ENCODE measurements at regions not wholly inside any gene's neighbourhood (a gene's known extent, or its start where the extent isn't known, plus 50 kb on each side); places are given as distances from the start of the nearest gene placed in this dataset.

DNA sequence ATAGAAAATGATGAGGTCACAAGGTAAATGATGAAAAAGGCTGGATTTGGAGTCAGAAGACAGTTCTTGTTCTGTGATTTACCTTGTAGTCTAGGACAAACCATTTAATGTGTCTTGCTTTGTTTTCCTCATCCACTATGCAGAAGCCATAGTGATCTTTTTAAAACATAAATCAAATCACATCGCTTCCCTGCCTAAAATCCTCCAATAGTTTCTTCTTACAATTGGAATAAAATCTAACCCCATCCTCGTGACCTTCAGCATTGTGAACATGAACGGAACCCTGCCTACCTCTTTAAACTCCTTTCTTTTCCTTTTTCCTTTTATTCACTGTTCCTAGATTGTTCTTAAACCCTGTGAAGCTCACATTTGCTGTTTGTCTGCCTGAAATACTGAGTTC lies 204.9 kb upstream of the SAMSN1 start:
- DNase-seq, result no peak
- TF ChIP-seq CTCF (IDR thresholded peaks at IDR 0.05) (no peak), POLR2A (IDR thresholded peaks at IDR 0.05) (no peak)
- WGBS, 2 donors, result 87 to 92% methylated on average over 3 of the region's 3 CpGs

DNA sequence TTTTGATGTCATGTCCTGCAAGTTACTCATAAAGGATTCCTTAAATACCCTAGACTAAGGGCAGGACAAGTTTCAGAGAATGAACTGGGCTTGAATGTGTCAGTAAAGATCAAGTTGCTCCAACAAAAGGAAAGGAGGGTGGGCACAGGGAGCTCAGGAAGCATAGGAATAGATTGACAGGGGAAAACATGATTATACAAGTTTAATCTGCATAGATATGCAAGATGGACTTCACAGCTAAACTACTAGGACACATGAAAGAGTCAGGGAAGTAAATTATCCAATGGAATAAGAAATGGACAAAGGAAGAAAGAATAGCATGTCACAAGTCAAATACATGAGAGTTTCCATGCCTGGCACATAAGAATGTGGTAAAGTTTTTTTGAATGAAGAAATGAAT lies 203.9 kb upstream of the SAMSN1 start:
- intact Hi-C loops (cut with DNase I; ENCODE audit: low total_unique reads), result no loop called here
- Histone ChIP-seq H3K4me1 (no peaks in the 10 kb centered on the region), H3K9me3 (no peaks in the 10 kb centered on the region), H3K27me3 (no peaks in the 10 kb centered on the region), H3K36me3 (ENCODE audit: low read depth, missing control alignments) (no peaks in the 10 kb centered on the region), H3K4me3 (no peak overlapping the region), H3K27ac (no peak overlapping the region)
- no peak for TF ChIP-seq CTCF (IDR thresholded peaks at IDR 0.05)
- TF ChIP-seq POLR2A (IDR thresholded peaks at IDR 0.05), result no peak
- no peak for DNase-seq

More for the DNA sequence above, 204.9 kb upstream of the SAMSN1 start:
- intact Hi-C loops (cut with DNase I; ENCODE audit: low total_unique reads), result no loop called here
- no peak overlapping the region for H3K4me3 ChIP-seq
- H3K27ac ChIP-seq, result no peak overlapping the region
- H3K36me3 ChIP-seq (ENCODE audit: low read depth, missing control alignments), result no peaks in the 10 kb centered on the region
- no peaks in the 10 kb centered on the region for H3K9me3 ChIP-seq
- no peaks in the 10 kb centered on the region for H3K4me1 ChIP-seq
- no peaks in the 10 kb centered on the region for H3K27me3 ChIP-seq

GRCh38 chr21:14748662-14749061 lies 202.5 kb upstream of the SAMSN1 start:
- Histone ChIP-seq H3K4me3 (no peak overlapping the region), H3K9me3 (no peaks in the 10 kb centered on the region), H3K36me3 (ENCODE audit: low read depth, missing control alignments) (no peaks in the 10 kb centered on the region), H3K27ac (no peak overlapping the region), H3K4me1 (no peaks in the 10 kb centered on the region), H3K27me3 (no peaks in the 10 kb centered on the region)
- DNase-seq, result no peak
- 89 to 90% methylated on average over 2 of the region's 2 CpGs for WGBS, 2 donors
- intact Hi-C loops (cut with DNase I; ENCODE audit: low total_unique reads), result no loop called here
- TF ChIP-seq POLR2A (IDR thresholded peaks at IDR 0.05), result no peak
- no peak for TF ChIP-seq CTCF (IDR thresholded peaks at IDR 0.05)

- Histone ChIP-seq H3K36me3 (ENCODE audit: low read depth, missing control alignments) (no peaks in the 10 kb centered on the region), H3K27ac (no peak overlapping the region), H3K27me3 (no peaks in the 10 kb centered on the region), H3K4me1 (no peaks in the 10 kb centered on the region), H3K9me3 (no peaks in the 10 kb centered on the region), H3K4me3 (no peak overlapping the region)
- DNase-seq, result no peak
- 86 to 100% methylated on average over 1 of the region's 1 CpG for WGBS, 2 donors
- intact Hi-C loops (cut with DNase I; ENCODE audit: low total_unique reads), result no loop called here
- TF ChIP-seq CTCF (IDR thresholded peaks at IDR 0.05), result no peak
- TF ChIP-seq POLR2A (IDR thresholded peaks at IDR 0.05), result no peak
These were observed 198.3 kb upstream of the SAMSN1 start for GRCh38 chr21:14744368-14744767.

GRCh38 chr21:14742119-14742518 lies 196.0 kb upstream of the SAMSN1 start:
- Histone ChIP-seq H3K4me1 (no peaks in the 10 kb centered on the region), H3K27ac (no peak overlapping the region), H3K36me3 (ENCODE audit: low read depth, missing control alignments) (no peaks in the 10 kb centered on the region), H3K9me3 (no peaks in the 10 kb centered on the region), H3K27me3 (no peaks in the 10 kb centered on the region), H3K4me3 (no peak overlapping the region)
- TF ChIP-seq CTCF (IDR thresholded peaks at IDR 0.05) (no peak), POLR2A (IDR thresholded peaks at IDR 0.05) (no peak)
- no peak for DNase-seq
- 80% methylated on average over 2 of the region's 2 CpGs for WGBS, 2 donors
- intact Hi-C loops (cut with DNase I; ENCODE audit: low total_unique reads), result no loop called here
